SU-DHL-6 (cell line): ENCODE measurements at regions not wholly inside any gene's neighbourhood (a gene's known extent, or its start where the extent isn't known, plus 50 kb on each side); places are given as distances from the start of the nearest gene placed in this dataset.

Experiments
- CTCF ChIP-seq: fragments of 200-600 bp; sonication (generic); IDR thresholded peaks from one replicate; pipeline ENCODE4 v1.5.1; 2017; ENCODE audit warnings: antibody characterized with exemption, mild to moderate bottlenecking, low read length, moderate library complexity; ENCODE audit not compliant: insufficient read depth, poor library complexity, severe bottlenecking
- EZH2phosphoT487 ChIP-seq: fragments of 200-600 bp; sonication (generic), shearing (Covaris generic); conservative IDR thresholded peaks from 2 replicates; pipeline ENCODE4 v1.6.1; 2018; ENCODE audit warnings: mild to moderate bottlenecking, antibody characterized with exemption, low read length, moderate library complexity, mixed read lengths

GRCh38 chr1:194410756-194411155, 1224.3 kb upstream of the B3GALT2 start:
- TF ChIP-seq CTCF (no peak), EZH2phosphoT487 (no peak)
